ENCODE measurements at regions not wholly inside any gene's neighbourhood (a gene's known extent, or its start where the extent isn't known, plus 50 kb on each side); places are given as distances from the start of the nearest gene placed in this dataset.

DNA sequence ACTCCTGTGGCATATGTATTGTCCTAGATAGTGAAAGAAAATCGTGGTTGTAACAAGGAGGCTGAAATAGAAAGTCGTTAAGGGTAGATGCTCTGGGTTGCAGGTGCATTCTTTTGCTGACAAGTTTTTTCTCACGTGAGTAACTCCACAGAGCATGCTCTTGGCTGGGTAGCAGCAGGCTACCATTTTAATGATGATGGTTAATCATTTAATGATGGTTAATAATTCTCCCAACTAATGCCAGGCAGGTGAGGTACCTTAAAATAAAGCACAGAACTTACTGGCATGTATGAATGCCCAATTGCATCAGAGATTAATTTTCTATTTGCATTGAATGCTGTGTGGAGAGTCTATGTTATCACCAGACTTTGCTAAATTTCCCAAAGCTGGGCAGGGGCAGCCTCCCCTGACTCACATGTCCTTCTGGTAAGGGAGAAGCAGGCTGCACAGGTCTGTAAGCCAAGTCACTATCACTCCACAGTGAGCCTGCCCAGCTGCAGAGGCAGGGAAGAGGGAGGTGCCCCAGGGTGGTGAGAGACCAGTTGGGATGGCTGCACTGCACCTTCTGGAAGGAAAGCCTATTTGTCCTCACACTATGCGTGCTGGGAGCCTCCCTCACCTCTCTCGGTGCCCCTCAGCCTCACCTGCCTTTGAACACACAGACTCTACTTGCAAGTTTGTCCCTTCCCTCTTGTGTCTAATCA lies 287.0 kb upstream of the IGFBP3 start:
- TF ChIP-seq, protein P1, sequence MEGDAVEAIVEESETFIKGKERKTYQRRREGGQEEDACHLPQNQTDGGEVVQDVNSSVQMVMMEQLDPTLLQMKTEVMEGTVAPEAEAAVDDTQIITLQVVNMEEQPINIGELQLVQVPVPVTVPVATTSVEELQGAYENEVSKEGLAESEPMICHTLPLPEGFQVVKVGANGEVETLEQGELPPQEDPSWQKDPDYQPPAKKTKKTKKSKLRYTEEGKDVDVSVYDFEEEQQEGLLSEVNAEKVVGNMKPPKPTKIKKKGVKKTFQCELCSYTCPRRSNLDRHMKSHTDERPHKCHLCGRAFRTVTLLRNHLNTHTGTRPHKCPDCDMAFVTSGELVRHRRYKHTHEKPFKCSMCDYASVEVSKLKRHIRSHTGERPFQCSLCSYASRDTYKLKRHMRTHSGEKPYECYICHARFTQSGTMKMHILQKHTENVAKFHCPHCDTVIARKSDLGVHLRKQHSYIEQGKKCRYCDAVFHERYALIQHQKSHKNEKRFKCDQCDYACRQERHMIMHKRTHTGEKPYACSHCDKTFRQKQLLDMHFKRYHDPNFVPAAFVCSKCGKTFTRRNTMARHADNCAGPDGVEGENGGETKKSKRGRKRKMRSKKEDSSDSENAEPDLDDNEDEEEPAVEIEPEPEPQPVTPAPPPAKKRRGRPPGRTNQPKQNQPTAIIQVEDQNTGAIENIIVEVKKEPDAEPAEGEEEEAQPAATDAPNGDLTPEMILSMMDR (conservative IDR thresholded peaks at IDR 0.05; ENCODE audit: low read length), result no peak
- TF ChIP-seq EZH2phosphoT487 (IDR thresholded peaks at IDR 0.05; ENCODE audit: borderline replicate concordance), result no peak
